Inferior parietal cortex (tissue), 1 donor: ENCODE measurements at regions not wholly inside any gene's neighbourhood (a gene's known extent, or its start where the extent isn't known, plus 50 kb on each side); places are given as distances from the start of the nearest gene placed in this dataset.
"Not testable (repeated sequence)": the region's sequence is repeated elsewhere in the genome, so short reads cannot be mapped to it uniquely, and the experiment has no call there.

Source experiments
- DNase-seq: peaks from one replicate; pipeline ENCODE4 v3.0.0-alpha.2; 2016; ENCODE audit errors: extremely low spot score

DNA sequence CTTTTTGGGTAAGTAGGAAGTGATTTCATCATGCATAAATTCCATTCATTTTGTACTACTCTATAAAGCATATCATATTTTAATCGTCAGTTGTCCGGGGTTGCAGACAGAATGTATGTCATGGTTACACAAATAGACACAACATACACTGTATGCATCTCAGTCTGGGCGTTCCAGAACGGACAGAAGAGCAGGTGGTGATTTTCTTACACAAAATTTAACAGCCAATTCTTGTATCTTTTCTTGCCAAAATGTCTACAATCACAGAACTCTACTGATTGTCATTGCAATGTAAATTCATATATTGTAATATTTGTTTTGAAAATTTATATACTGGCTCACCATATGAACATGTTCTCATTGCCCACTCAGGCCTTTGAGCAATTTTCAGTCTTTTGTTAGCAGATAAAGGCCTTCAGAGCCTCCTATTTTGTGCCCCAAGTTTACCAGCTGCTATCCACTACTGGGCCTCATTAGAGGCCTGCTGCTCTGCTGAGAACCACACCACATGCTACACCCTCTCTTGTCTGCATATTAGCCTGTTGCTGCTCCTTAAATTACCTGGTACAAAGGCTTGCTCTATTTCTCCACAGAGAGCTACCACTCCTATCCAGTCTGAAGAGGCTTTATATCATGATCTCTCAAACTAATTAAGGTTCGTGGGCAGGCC, 61.5 kb downstream of the PRDM13 start:
- no peak for DNase-seq

- no peak for DNase-seq
Measured at GRCh38 chr6:99689916-99690685, 83.5 kb downstream of the PRDM13 start.

DNA sequence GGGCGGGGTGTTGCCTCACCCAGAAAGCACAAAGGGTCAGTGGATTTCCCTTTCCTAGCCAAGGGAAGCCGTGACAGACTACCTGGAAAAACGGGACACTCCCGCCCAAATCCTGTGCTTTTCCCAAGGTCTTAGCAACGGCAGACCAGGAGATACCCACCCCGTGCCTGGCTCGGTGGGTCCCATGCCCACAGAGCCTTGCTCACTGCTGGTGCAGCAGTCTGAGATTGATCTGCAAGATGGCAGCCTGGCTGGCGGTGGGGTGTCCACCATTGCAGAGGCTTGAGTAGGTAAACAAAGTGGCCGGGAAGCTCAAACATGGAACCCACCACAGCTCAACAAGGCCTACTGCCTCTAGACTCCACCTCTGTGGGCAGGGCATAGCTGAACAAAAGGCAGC, 95.7 kb downstream of the PRDM13 start:
- not testable (repeated sequence) for DNase-seq

DNA sequence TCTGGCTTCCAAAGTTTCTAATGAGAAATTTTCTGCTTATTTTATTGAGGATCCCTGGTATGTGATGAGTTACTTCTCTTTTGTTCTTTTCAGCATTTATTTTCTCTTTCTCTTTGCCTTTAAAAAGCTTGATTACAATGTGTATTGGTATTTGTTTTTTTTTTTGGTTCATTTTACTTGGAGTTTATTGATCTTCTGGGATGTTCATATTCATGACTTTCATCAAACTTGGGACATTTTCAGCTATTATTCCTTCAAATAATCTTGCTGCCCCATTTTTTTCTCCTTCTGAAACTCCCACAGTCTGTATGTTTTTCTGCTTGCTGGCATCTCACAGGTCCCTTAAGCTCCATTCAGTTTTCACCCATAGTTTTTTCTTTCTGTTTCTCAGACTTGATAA, 102.4 kb downstream of the PRDM13 start:
- DNase-seq, result no peak

- no peak for DNase-seq
Measured at GRCh38 chr6:99711302-99711701, 104.7 kb downstream of the PRDM13 start.

DNA sequence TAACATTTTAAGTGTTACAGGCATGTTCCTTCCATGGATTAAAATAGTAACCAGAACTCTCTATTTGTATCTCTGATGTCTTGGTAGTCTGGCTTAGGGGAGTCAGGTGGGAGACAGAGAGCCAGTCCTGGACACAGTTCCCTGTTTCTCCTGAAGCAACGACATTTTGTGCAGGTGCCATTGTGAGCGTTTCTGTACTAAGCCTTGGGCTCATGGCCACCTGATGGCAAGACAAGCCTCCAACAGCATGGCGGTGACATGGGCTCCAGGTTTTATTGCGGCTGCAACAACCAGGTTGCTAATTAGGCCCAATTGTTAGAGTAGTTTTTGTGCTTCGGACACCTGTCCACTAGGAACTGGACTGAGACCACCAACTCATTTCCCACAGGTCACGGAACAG, 105.3 kb downstream of the PRDM13 start:
- DNase-seq, result no peak

DNA sequence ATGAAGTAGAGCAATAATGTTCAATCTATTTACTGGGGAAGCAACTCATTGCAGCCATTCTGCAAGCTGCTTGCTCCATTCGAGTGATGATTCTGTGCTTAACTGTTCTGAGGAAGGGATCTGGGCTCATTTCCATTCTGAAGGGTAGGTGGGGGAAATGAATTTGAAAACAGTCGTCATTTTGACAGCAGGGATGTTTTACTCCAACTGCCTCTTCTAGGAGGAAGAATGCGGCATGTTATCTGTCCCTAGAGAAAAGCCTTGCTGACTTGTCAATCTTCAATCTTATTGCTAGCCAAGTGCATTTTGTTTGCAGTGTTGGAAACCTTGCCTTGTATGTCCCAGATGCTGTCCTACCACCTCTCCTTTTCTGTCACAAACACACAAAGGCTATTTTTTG, 105.9 kb downstream of the PRDM13 start:
- no peak for DNase-seq

GRCh38 chr6:99722043-99722442, 115.4 kb downstream of the PRDM13 start:
- DNase-seq, result not testable (repeated sequence)

GRCh38 chr6:99730237-99730636, 123.6 kb downstream of the PRDM13 start:
- not testable (repeated sequence) for DNase-seq

DNA sequence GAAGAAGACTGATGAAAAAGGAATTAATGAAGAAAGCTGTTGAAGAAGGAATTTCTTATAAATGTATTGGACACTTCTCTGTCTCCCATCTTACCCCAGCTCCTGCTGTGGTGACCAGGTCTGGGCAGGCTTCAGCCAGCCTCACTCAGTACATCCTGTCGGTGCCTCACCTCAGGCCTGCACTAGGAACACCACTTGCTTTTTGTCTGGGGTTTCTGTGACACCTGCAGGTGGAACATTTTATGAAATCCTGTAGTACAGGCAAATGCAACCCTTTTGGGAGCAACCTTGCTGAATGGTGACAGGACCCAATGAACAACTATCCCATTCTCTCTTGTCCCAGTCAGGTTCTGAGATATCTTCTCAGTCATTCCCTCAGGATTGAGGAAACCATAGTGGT, 129.7 kb downstream of the PRDM13 start:
- no peak for DNase-seq

DNA sequence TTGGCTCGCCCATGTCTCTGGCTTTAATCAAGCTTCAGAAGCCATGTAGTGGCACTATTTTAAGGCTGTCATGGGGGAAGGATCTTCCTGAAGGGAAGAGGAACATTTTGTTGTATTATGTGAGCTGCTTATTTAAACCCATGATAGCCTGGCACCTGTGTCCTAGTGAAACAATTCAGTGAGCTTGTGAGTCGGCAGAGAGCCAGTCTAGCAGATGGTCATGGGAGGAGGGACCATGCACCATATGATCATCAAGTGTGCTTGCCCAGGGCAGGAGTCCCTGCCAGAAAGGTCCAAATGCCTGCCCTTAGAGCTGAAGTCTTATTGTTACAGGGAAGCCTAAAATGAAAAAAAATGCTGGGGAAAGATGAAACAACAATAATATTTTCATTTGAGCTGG, 132.9 kb downstream of the PRDM13 start:
- DNase-seq, result no peak

DNA sequence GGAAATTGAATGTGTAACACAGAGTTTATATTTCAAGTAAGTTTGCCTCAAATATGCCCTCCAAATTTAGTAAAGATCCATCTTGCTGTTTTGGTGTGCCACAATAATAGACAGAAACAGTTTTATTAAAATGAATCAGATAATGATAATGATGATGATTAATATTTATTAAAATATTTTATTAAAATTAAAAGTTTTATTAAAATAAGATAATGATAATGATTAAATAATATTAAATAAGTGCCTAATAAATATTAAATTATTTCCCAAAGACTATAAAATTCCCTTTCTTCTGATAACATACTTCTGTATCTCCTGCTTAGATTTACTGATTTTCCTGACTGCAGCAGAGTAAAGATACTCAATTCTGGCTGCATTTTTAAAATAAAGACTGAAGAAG, 134.5 kb downstream of the PRDM13 start:
- no peak for DNase-seq

GRCh38 chr6:99743647-99744046, 137.0 kb downstream of the PRDM13 start:
- DNase-seq, result no peak

- no peak for DNase-seq
Measured at GRCh38 chr6:99745651-99746050, 139.0 kb downstream of the PRDM13 start.

- peak; percentile 87 for DNase-seq
Measured at GRCh38 chr6:99746261-99746895, 139.7 kb downstream of the PRDM13 start.

- DNase-seq, result no peak
Measured at GRCh38 chr6:99761711-99762110, 155.1 kb downstream of the PRDM13 start.

- DNase-seq, result no peak
Measured at GRCh38 chr6:99768166-99768565, 161.5 kb downstream of the PRDM13 start.

DNA sequence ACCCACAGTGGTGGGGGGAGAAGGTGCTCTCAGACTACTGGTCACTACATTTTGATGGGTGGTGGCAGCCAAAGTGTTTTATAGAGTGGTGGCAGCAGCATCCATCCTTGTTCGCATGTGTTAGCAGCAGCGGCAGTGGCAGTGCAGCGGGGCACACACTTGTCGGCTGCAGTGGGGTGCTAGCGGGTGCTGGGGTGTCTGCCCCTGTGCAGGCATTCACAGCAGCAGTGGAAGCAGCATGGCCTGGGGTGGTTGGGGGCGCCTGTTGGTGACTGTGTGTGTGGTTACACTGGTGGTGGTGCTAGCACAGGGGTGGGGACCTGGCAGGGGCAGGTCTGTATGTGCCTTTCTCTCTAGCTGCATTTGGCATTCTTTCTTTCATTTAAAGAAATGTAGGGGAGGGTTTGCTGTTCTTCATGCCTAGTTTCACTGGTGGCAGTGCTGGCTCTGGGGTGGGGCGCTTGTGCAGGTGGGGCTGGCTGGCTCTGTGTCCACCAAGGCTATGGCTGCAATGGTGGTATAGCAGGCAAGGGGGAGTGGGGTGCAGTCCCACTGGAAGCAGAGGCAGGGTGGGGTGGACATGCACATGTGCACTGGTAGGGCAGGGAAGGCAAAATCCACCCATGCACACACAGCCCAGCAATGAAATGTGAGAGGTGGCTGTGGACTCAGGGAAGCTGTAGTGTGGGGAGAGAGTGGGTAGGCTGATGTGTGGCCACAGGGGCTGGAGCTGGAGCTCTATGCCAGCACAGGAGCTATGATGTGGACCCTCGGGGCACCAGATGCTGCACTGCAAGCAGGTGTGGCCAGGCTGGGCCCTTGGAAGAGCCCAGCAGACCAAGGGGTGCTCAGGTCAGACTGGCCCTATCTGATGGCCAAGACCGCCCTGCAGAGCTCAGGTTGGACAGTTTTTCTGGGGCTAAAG, 173.3 kb downstream of the PRDM13 start:
- no peak for DNase-seq

DNA sequence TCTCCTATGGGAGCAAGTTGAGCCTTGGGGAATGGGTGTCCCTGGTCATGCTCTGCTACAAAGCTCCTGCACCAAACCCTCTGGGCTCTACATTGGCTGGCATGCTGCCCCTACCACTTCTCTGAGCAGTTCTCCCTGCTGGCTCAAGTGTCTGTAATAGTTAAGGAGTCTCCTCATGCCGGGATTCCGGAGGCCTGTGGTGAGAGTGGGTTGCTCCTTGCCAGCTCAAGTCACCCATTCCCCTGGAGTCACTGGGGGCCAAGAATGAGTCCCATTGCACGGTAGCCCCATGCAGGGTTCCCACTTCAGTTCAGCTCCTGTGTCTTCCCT, 173.9 kb downstream of the PRDM13 start:
- no peak for DNase-seq

- DNase-seq, result no peak
Measured at GRCh38 chr6:99789767-99790166, 183.1 kb downstream of the PRDM13 start.

- no peak for DNase-seq
Measured at GRCh38 chr6:99790679-99791078, 184.0 kb downstream of the PRDM13 start.

- no peak for DNase-seq
Measured at GRCh38 chr6:99801805-99802204, 192.2 kb downstream of the MCHR2 start.
